Transverse colon (tissue), 4 donors: ENCODE measurements at regions not wholly inside any gene's neighbourhood (a gene's known extent, or its start where the extent isn't known, plus 50 kb on each side); places are given as distances from the start of the nearest gene placed in this dataset.

Source experiments
- DNase-seq: peaks from one replicate; pipeline ENCODE4 v3.0.0-alpha.2; 2019
- H3K27ac ChIP-seq, 4 donors: fragments of 200-600 bp; sonication (generic); 2 replicates each; pipeline ENCODE4 v1.5.1; 2016 to 2018; ENCODE audit warnings: inconsistent platforms in 4 of 4
- H3K27me3 ChIP-seq: fragments of 200-600 bp; sonication (generic); 2 replicates; pipeline ENCODE4 v1.5.1; 2017; ENCODE audit warnings: inconsistent platforms
- H3K36me3 ChIP-seq, 4 donors: fragments of 200-600 bp; sonication (generic); 2 replicates each; pipeline ENCODE4 v1.5.1; 2017 to 2019; ENCODE audit warnings: inconsistent platforms in 4 of 4
- H3K4me1 ChIP-seq, 4 donors: fragments of 200-600 bp; sonication (generic); 2 replicates each; pipeline ENCODE4 v1.5.1; 2017 to 2020; ENCODE audit warnings: inconsistent platforms in 4 of 4
- H3K4me3 ChIP-seq, 4 donors: fragments of 200-600 bp; sonication (generic); 1 replicate in 1 of 4; 2 replicates in 3 of 4; pipeline versions ENCODE4 v1.5.1 to v1.6.1; 2017 to 2019; ENCODE audit warnings: inconsistent platforms in 4 of 4
- H3K9me3 ChIP-seq, 2 donors: fragments of 200-600 bp; sonication (generic); 2 replicates each; pipeline ENCODE4 v1.5.1; 2017 to 2019; ENCODE audit warnings: inconsistent platforms in 2 of 2
- CTCF ChIP-seq, 5 experiments: fragments of 200-600 bp in 3 of 5; fragments of 450-650 bp in 2 of 5; sonication (generic) in 3 of 5; IDR thresholded peaks; 1 replicate in 2 of 5; 2 replicates in 3 of 5; pipeline ENCODE4 v1.5.1; 2016 to 2017; ENCODE audit warnings: antibody characterized with exemption in 5 of 5, inconsistent platforms in 3 of 5, mild to moderate bottlenecking in 2 of 5, moderate library complexity in 1 of 5
- EP300 ChIP-seq: sonication (generic); formaldehyde crosslinking; IDR thresholded peaks from one replicate; pipeline ENCODE4 v1.6.1; 2017; ENCODE audit warnings: antibody characterized with exemption, low read depth
- POLR2A ChIP-seq: fragments of 450-650 bp; IDR thresholded peaks from one replicate; pipeline ENCODE4 v1.6.1; 2016; ENCODE audit warnings: antibody characterized with exemption, mild to moderate bottlenecking, moderate library complexity
- POLR2AphosphoS5 ChIP-seq, 3 donors: sonication (generic); formaldehyde crosslinking; IDR thresholded peaks; one replicate each; pipeline ENCODE4 v1.6.1; 2016; ENCODE audit warnings: antibody characterized with exemption in 3 of 3
- WGBS, 2 donors: methylation state at CpG; one replicate each; pipeline ENCODE4 v1.1.5; 2018; ENCODE audit warnings: low coverage in 1 of 2; 5-methylcytosine and 5-hydroxymethylcytosine counted together
- in situ Hi-C, 4 donors: fragments of 200-750 bp; cut with MboI; loops; one replicate each; pipeline versions ENCODE4 v1.15.0 to v1.15.1; 2017; ENCODE audit warnings: low sequenced_read_pairs in 3 of 4, low pct_ligation_motif_present in 1 of 4, low pct_unique_long_range_greater_than_20kb in 1 of 4
- intact Hi-C: fragments of 100-400 bp; cut with DNase I; formaldehyde crosslinking; loops from one replicate; pipeline ENCODE4 v1.15.1; 2023; ENCODE audit warnings: low total_unique reads

- TF ChIP-seq POLR2A (no peak), EP300 (no peak), CTCF (IDR thresholded peaks at IDR 0.05) (no peak), POLR2AphosphoS5 (IDR thresholded peaks at IDR 0.05) (no peak)
- in situ Hi-C loops (no loop called here), intact Hi-C loops (no loop called here)
- DNase-seq: no peak
- Histone ChIP-seq H3K27me3 (no peaks in the 10 kb centered on the region), H3K27ac (no peak overlapping the region), H3K4me3 (no peak overlapping the region), H3K9me3 (no peaks in the 10 kb centered on the region), H3K36me3 (no peaks in the 10 kb centered on the region), H3K4me1 (no peaks in the 10 kb centered on the region)
- 79% methylated on average over 4 of the region's 4 CpGs; no CpG with 5 or more reads in 1 of the 2 donors for WGBS, 2 donors
Observed at GRCh38 chr15:24748812-24749439, 73.4 kb downstream of the NPAP1 start.

GRCh38 chr15:24752354-24752753, 76.8 kb downstream of the NPAP1 start:
- Histone ChIP-seq H3K4me1 (no peaks in the 10 kb centered on the region), H3K9me3 (no peaks in the 10 kb centered on the region), H3K36me3 (no peaks in the 10 kb centered on the region), H3K27ac (no peak overlapping the region), H3K4me3 (no peak overlapping the region), H3K27me3 (no peaks in the 10 kb centered on the region)
- no peak for DNase-seq
- intact Hi-C loops (no loop called here), in situ Hi-C loops (no loop called here)
- WGBS, 2 donors: 54 to 57% methylated on average over 2 to 3 of the region's 3 CpGs
- TF ChIP-seq EP300 (no peak), POLR2AphosphoS5 (IDR thresholded peaks at IDR 0.05) (no peak), POLR2A (no peak), CTCF (IDR thresholded peaks at IDR 0.05) (no peak)

- in situ Hi-C loops: no loop called here
- TF ChIP-seq CTCF (IDR thresholded peaks at IDR 0.05) (no peak), POLR2A (no peak), EP300 (no peak), POLR2AphosphoS5 (IDR thresholded peaks at IDR 0.05) (no peak)
- H3K27me3 ChIP-seq: no peaks in the 10 kb centered on the region
- no peak overlapping the region for H3K4me3 ChIP-seq
- intact Hi-C loops: no loop called here
- H3K36me3 ChIP-seq: no peaks in the 10 kb centered on the region
- WGBS, 2 donors: 89 to 90% methylated on average over 2 to 5 of the region's 5 CpGs
- H3K4me1 ChIP-seq: no peaks in the 10 kb centered on the region
- H3K27ac ChIP-seq: no peak overlapping the region
- H3K9me3 ChIP-seq: no peaks in the 10 kb centered on the region
- DNase-seq: no peak
Observed at GRCh38 chr15:24756101-24756500, 80.5 kb downstream of the NPAP1 start.

GRCh38 chr15:24760066-24760465, 84.5 kb downstream of the NPAP1 start:
- no peak for DNase-seq
- intact Hi-C loops: no loop called here
- H3K27me3 ChIP-seq: no peaks in the 10 kb centered on the region
- 74 to 80% methylated on average over 7 of the region's 7 CpGs for WGBS, 2 donors
- no peak overlapping the region for H3K27ac ChIP-seq
- TF ChIP-seq POLR2A (no peak), POLR2AphosphoS5 (IDR thresholded peaks at IDR 0.05) (no peak), CTCF (IDR thresholded peaks at IDR 0.05) (no peak), EP300 (no peak)
- H3K4me1 ChIP-seq: no peaks in the 10 kb centered on the region
- in situ Hi-C loops: no loop called here
- H3K36me3 ChIP-seq: no peaks in the 10 kb centered on the region
- no peak overlapping the region for H3K4me3 ChIP-seq
- no peaks in the 10 kb centered on the region for H3K9me3 ChIP-seq
